Endodermal cell (in vitro differentiated cells): ENCODE measurements at regions not wholly inside any gene's neighbourhood (a gene's known extent, or its start where the extent isn't known, plus 50 kb on each side); places are given as distances from the start of the nearest gene placed in this dataset.
A peak's percentile ranks its signal among the peaks of the same experiment; 100 is the strongest.

ENCODE experiments used
- DNase-seq: peaks from one replicate; pipeline ENCODE4 v3.0.0-alpha.2; 2017
- H3K27ac ChIP-seq: 2 replicates; pipeline ENCODE4 v1.5.1; 2013; ENCODE audit warnings: mild to moderate bottlenecking, low read depth, low read length, moderate library complexity
- H3K27me3 ChIP-seq: 2 replicates; pipeline ENCODE4 v1.6.1; 2013; ENCODE audit warnings: mild to moderate bottlenecking, low read length, moderate library complexity; ENCODE audit not compliant: insufficient read depth, control insufficient read depth, poor library complexity, severe bottlenecking
- H3K36me3 ChIP-seq: 2 replicates; pipeline ENCODE4 v1.7.0; 2013; ENCODE audit warnings: mild to moderate bottlenecking, low read length, moderate library complexity; ENCODE audit not compliant: control insufficient read depth, insufficient read depth
- H3K4me1 ChIP-seq: one replicate; pipeline ENCODE4 v1.7.0; 2013; ENCODE audit warnings: low read length; ENCODE audit not compliant: control insufficient read depth, insufficient read depth
- H3K4me3 ChIP-seq: 2 replicates; pipeline ENCODE4 v1.5.1; 2013; ENCODE audit warnings: mild to moderate bottlenecking, low read length, moderate library complexity
- H3K9ac ChIP-seq: 2 replicates; pipeline ENCODE4 v1.6.1; 2013; ENCODE audit warnings: mild to moderate bottlenecking, low read length, moderate library complexity; ENCODE audit not compliant: poor library complexity, severe bottlenecking; ENCODE audit errors: extremely low read depth
- H3K9me3 ChIP-seq: 2 replicates; pipeline ENCODE4 v1.6.1; 2013; ENCODE audit warnings: mild to moderate bottlenecking, low read length, moderate library complexity; ENCODE audit not compliant: control insufficient read depth
- H3K27ac Mint-ChIP-seq: 2 replicates; pipeline ENCODE4 v1.8.0; 2020; ENCODE audit warnings: mixed read lengths
- H3K27me3 Mint-ChIP-seq: 2 replicates; pipeline ENCODE4 v1.8.0; 2021; ENCODE audit warnings: mild to moderate bottlenecking, mixed read lengths; ENCODE audit not compliant: insufficient read depth
- H3K36me3 Mint-ChIP-seq: 2 replicates; pipeline ENCODE4 v1.8.0; 2020; ENCODE audit warnings: low read depth, mixed read lengths
- H3K4me1 Mint-ChIP-seq: 2 replicates; pipeline ENCODE4 v1.8.0; 2020; ENCODE audit warnings: mixed read lengths
- H3K4me3 Mint-ChIP-seq: 2 replicates; pipeline ENCODE4 v1.8.0; 2020; ENCODE audit warnings: mild to moderate bottlenecking, moderate library complexity, mixed read lengths
- H3K9me3 Mint-ChIP-seq: 2 replicates; pipeline ENCODE4 v1.8.0; 2020; ENCODE audit warnings: mild to moderate bottlenecking, mixed read lengths
- WGBS, 2 experiments: methylation state at CpG; one replicate each; pipeline versions ENCODE4 v1.1.5 to v1.1.7; 2013; ENCODE audit warnings: missing lambda C conversion rate in 2 of 2, mixed read lengths in 1 of 2; ENCODE audit not compliant: insufficient coverage in 1 of 2, insufficient read length in 1 of 2; 5-methylcytosine and 5-hydroxymethylcytosine counted together
- TF ChIP-seq, protein P1 (sequence below): fragments of 200-600 bp; sonication (generic); conservative IDR thresholded peaks from 2 replicates; pipeline ENCODE4 v1.5.0; 2021; ENCODE audit warnings: antibody characterized with exemption, mild to moderate bottlenecking

- Mint-ChIP-seq H3K36me3 (no peaks in the 10 kb centered on the region), H3K27me3 (peaks cover 2% of the 10 kb centered on the region), H3K4me1 (peaks cover 6% of the 10 kb centered on the region), H3K9me3 (peaks cover 4% of the 10 kb centered on the region), H3K27ac (no peak overlapping the region), H3K4me3 (no peak overlapping the region)
- Histone ChIP-seq H3K27me3 (no peaks in the 10 kb centered on the region), H3K9ac (no peak overlapping the region), H3K36me3 (no peaks in the 10 kb centered on the region), H3K4me3 (peak overlapping the region; percentile 13), H3K4me1 (peaks cover 10% of the 10 kb centered on the region), H3K27ac (no peak overlapping the region), H3K9me3 (peaks cover 1% of the 10 kb centered on the region)
- DNase-seq = no peak
- TF ChIP-seq, protein P1, sequence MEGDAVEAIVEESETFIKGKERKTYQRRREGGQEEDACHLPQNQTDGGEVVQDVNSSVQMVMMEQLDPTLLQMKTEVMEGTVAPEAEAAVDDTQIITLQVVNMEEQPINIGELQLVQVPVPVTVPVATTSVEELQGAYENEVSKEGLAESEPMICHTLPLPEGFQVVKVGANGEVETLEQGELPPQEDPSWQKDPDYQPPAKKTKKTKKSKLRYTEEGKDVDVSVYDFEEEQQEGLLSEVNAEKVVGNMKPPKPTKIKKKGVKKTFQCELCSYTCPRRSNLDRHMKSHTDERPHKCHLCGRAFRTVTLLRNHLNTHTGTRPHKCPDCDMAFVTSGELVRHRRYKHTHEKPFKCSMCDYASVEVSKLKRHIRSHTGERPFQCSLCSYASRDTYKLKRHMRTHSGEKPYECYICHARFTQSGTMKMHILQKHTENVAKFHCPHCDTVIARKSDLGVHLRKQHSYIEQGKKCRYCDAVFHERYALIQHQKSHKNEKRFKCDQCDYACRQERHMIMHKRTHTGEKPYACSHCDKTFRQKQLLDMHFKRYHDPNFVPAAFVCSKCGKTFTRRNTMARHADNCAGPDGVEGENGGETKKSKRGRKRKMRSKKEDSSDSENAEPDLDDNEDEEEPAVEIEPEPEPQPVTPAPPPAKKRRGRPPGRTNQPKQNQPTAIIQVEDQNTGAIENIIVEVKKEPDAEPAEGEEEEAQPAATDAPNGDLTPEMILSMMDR = no peak
- WGBS, 2 experiments = 82 to 88% methylated on average over 1 of the region's 1 CpG
These were observed 103.0 kb downstream of the FSCB start for GRCh38 chr14:44404036-44404435.

DNA sequence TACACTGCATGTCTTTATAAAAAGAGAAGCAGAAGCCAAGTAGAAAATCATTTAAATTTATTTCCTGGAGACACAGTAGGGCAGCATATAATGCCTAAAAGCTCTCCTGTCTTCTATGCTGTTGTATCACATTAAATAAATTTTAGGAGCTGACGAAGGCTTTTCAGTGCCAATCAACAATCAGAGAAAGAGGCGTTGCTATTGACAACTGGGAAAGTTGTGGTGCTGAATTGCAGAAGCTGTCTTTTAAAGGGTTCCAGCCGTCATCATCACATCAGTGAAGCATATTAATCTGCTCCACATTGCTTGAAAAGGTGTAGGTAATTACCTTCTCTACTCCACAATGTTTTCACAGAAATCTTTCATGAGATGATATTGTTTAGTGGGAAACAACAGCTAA lies 103.9 kb downstream of the FSCB start:
- H3K36me3 ChIP-seq = no peaks in the 10 kb centered on the region
- H3K4me3 Mint-ChIP-seq = no peak overlapping the region
- WGBS, 2 experiments = 93 to 100% methylated on average over 3 of the region's 3 CpGs
- peaks cover 10% of the 10 kb centered on the region for H3K9me3 Mint-ChIP-seq
- TF ChIP-seq, protein P1 = no peak
- peaks cover 2% of the 10 kb centered on the region for H3K27me3 Mint-ChIP-seq
- H3K27ac Mint-ChIP-seq = no peak overlapping the region
- H3K4me1 Mint-ChIP-seq = peaks cover 6% of the 10 kb centered on the region
- no peaks in the 10 kb centered on the region for H3K36me3 Mint-ChIP-seq
- H3K9me3 ChIP-seq = peaks cover 10% of the 10 kb centered on the region
- H3K4me3 ChIP-seq = no peak overlapping the region
- H3K27me3 ChIP-seq = no peaks in the 10 kb centered on the region
- H3K4me1 ChIP-seq = peaks cover 10% of the 10 kb centered on the region
- no peak overlapping the region for H3K27ac ChIP-seq
- H3K9ac ChIP-seq = no peak overlapping the region
- no peak for DNase-seq

GRCh38 chr14:44396226-44396625 lies 110.9 kb downstream of the FSCB start:
- DNase-seq = no peak
- Mint-ChIP-seq H3K27me3 (peaks cover 2% of the 10 kb centered on the region), H3K27ac (no peak overlapping the region), H3K4me1 (no peaks in the 10 kb centered on the region), H3K36me3 (no peaks in the 10 kb centered on the region), H3K4me3 (no peak overlapping the region), H3K9me3 (peaks cover 14% of the 10 kb centered on the region)
- Histone ChIP-seq H3K4me1 (no peaks in the 10 kb centered on the region), H3K27ac (no peak overlapping the region), H3K27me3 (no peaks in the 10 kb centered on the region), H3K4me3 (no peak overlapping the region), H3K36me3 (no peaks in the 10 kb centered on the region), H3K9ac (no peak overlapping the region), H3K9me3 (peaks cover 15% of the 10 kb centered on the region)
- 100% methylated on average over 1 of the region's 2 CpGs; no CpG with 5 or more reads in 1 of the 2 experiments for WGBS, 2 experiments
- TF ChIP-seq, protein P1 = no peak
